Hematopoietic multipotent progenitor cell (in vitro differentiated cells): ENCODE measurements at regions not wholly inside any gene's neighbourhood (a gene's known extent, or its start where the extent isn't known, plus 50 kb on each side); places are given as distances from the start of the nearest gene placed in this dataset.

Experiments used
- DNase-seq, 3 donors: peaks; one replicate each; pipeline ENCODE4 v3.0.0-alpha.2; 2011 to 2015; ENCODE audit warnings: low read depth in 2 of 3, low spot score in 2 of 3

GRCh38 chr19:28983430-28983829 lies 229.5 kb downstream of the UQCRFS1 start:
- DNase-seq: no peak

GRCh38 chr19:28981994-28982393 lies 231.0 kb downstream of the UQCRFS1 start:
- no peak for DNase-seq

GRCh38 chr19:28981518-28981917 lies 231.4 kb downstream of the UQCRFS1 start:
- no peak for DNase-seq

GRCh38 chr19:28980236-28980868 lies 232.6 kb downstream of the UQCRFS1 start:
- no peak for DNase-seq

- no peak for DNase-seq
These were observed 235.1 kb downstream of the UQCRFS1 start for GRCh38 chr19:28977826-28978225.

- DNase-seq: no peak
These were observed 240.7 kb downstream of the UQCRFS1 start for GRCh38 chr19:28972058-28972852.

GRCh38 chr19:28971513-28971912 lies 241.4 kb downstream of the UQCRFS1 start:
- DNase-seq: no peak

- no peak for DNase-seq
These were observed 241.9 kb downstream of the UQCRFS1 start for GRCh38 chr19:28971049-28971448.

- no peak for DNase-seq
These were observed 244.2 kb downstream of the UQCRFS1 start for GRCh38 chr19:28968721-28969120.

GRCh38 chr19:28966737-28967399 lies 246.1 kb downstream of the UQCRFS1 start:
- DNase-seq: no peak

- no peak for DNase-seq
These were observed 248.5 kb downstream of the UQCRFS1 start for GRCh38 chr19:28964500-28964899.

GRCh38 chr19:28963486-28964250 lies 249.3 kb downstream of the UQCRFS1 start:
- DNase-seq: no peak

GRCh38 chr19:28961772-28962500 lies 251.0 kb downstream of the UQCRFS1 start:
- DNase-seq: no peak

GRCh38 chr19:28960986-28961705 lies 251.8 kb downstream of the UQCRFS1 start:
- DNase-seq: no peak

- DNase-seq: no peak
These were observed 252.4 kb downstream of the UQCRFS1 start for GRCh38 chr19:28960586-28960985.

GRCh38 chr19:28956961-28957360 lies 256.0 kb downstream of the UQCRFS1 start:
- no peak for DNase-seq

GRCh38 chr19:28956421-28956820 lies 256.5 kb downstream of the UQCRFS1 start:
- DNase-seq: no peak

GRCh38 chr19:28949535-28949934 lies 263.4 kb downstream of the UQCRFS1 start:
- no peak for DNase-seq

- no peak for DNase-seq
These were observed 263.9 kb downstream of the UQCRFS1 start for GRCh38 chr19:28949027-28949426.

- no peak for DNase-seq
These were observed 264.4 kb downstream of the UQCRFS1 start for GRCh38 chr19:28948566-28948965.
